Activated CD8-positive, alpha-beta T cell treated with anti-CD3 and anti-CD28 coated beads for 36 hours (primary cell): ENCODE measurements at regions not wholly inside any gene's neighbourhood (a gene's known extent, or its start where the extent isn't known, plus 50 kb on each side); places are given as distances from the start of the nearest gene placed in this dataset.

Experiments used
- ATAC-seq: fragments of 200-7000 bp; cut with Tn5 transposase; one replicate; pipeline ENCODE4 v1.10.0; 2021; ENCODE audit warnings: mild to moderate bottlenecking, moderate library complexity
- CTCF ChIA-PET: fragments of 350-600 bp; sonication (Branson Sonifier 250); formaldehyde crosslinking; loops from one replicate; lab custom pipeline; 2021; ENCODE audit warnings: antibody characterized with exemption; lab: Charles Lee
- POLR2A ChIA-PET: fragments of 350-600 bp; sonication (Branson Sonifier 250); formaldehyde crosslinking; loops from one replicate; lab custom pipeline; 2021; ENCODE audit warnings: antibody characterized with exemption; lab: Charles Lee
- DNase-seq: peaks from one replicate; pipeline ENCODE4 v3.0.0-alpha.2; 2020
- H3K27ac Mint-ChIP-seq: one replicate; pipeline ENCODE4 v1.8.0; 2021; ENCODE audit warnings: mild to moderate bottlenecking, mixed read lengths
- H3K27me3 Mint-ChIP-seq: one replicate; pipeline ENCODE4 v1.8.0; 2021; ENCODE audit warnings: mixed read lengths
- H3K36me3 Mint-ChIP-seq: one replicate; pipeline ENCODE4 v1.8.0; 2021; ENCODE audit warnings: low read depth, mixed read lengths
- H3K4me1 Mint-ChIP-seq: one replicate; pipeline ENCODE4 v1.8.0; 2021; ENCODE audit warnings: low read depth, mixed read lengths
- H3K4me3 Mint-ChIP-seq: one replicate; pipeline ENCODE4 v1.8.0; 2021; ENCODE audit warnings: mild to moderate bottlenecking, moderate library complexity, mixed read lengths
- H3K9me3 Mint-ChIP-seq: one replicate; pipeline ENCODE4 v1.8.0; 2021; ENCODE audit warnings: mixed read lengths
- intact Hi-C: fragments of 100-400 bp; cut with micrococcal nuclease; formaldehyde crosslinking; loops from one replicate; pipeline ENCODE4 v1.10.0; 2022
- TF ChIP-seq, protein P1 (sequence below): fragments of 200-600 bp; IDR thresholded peaks from one replicate; pipeline ENCODE4 v1.8.0; 2022; ENCODE audit warnings: antibody characterized with exemption, mild to moderate bottlenecking

DNA sequence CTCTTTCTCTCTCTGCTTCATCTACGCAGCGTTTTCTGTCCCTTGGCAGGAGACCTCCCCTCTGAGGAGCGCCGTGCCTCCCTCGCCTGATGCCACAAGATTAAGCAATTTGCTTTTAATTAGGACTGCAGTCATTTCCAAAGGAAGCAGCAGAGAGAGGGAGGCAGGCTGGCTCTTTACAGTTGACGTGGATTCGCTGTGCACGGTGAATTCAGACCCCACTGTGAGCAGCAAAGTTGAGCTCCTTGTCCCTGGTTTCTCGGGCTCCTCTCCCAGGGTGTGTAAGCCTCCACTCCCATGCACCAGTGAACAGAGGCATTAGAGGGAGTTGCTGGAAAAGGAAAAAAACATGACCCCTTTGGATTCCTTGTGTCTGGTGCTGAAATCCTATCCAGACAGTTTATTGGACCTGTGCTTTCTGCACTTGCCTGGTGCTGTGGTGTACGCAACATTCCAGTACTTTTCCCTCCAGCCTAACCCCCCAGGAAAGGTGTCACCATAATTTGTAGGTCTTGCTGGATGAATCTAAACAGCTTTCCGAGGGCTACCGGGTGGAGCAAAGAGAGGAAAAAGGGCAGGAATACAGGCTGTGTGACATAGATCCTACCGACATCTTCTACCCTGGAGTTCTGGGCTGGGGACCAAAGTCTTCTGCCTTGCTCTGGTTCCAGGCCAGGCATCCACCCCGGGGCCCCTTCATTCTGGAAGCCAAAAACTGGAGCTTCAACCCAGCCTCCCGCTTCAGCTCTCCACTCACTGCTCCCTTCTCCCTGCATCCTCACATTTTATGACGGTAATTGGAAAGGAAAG is 171.0 kb downstream of the MAF start:
- CTCF ChIA-PET = no interaction called here
- intact Hi-C loops = no loop called here
- TF ChIP-seq, protein P1, sequence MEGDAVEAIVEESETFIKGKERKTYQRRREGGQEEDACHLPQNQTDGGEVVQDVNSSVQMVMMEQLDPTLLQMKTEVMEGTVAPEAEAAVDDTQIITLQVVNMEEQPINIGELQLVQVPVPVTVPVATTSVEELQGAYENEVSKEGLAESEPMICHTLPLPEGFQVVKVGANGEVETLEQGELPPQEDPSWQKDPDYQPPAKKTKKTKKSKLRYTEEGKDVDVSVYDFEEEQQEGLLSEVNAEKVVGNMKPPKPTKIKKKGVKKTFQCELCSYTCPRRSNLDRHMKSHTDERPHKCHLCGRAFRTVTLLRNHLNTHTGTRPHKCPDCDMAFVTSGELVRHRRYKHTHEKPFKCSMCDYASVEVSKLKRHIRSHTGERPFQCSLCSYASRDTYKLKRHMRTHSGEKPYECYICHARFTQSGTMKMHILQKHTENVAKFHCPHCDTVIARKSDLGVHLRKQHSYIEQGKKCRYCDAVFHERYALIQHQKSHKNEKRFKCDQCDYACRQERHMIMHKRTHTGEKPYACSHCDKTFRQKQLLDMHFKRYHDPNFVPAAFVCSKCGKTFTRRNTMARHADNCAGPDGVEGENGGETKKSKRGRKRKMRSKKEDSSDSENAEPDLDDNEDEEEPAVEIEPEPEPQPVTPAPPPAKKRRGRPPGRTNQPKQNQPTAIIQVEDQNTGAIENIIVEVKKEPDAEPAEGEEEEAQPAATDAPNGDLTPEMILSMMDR = no peak
- no peak overlapping the region for H3K27ac Mint-ChIP-seq
- no peaks in the 10 kb centered on the region for H3K9me3 Mint-ChIP-seq
- no peaks in the 10 kb centered on the region for H3K27me3 Mint-ChIP-seq
- DNase-seq (no peak), ATAC-seq (no peak)
- no peaks in the 10 kb centered on the region for H3K36me3 Mint-ChIP-seq
- no peak overlapping the region for H3K4me3 Mint-ChIP-seq
- POLR2A ChIA-PET = no interaction called here
- H3K4me1 Mint-ChIP-seq = no peaks in the 10 kb centered on the region

DNA sequence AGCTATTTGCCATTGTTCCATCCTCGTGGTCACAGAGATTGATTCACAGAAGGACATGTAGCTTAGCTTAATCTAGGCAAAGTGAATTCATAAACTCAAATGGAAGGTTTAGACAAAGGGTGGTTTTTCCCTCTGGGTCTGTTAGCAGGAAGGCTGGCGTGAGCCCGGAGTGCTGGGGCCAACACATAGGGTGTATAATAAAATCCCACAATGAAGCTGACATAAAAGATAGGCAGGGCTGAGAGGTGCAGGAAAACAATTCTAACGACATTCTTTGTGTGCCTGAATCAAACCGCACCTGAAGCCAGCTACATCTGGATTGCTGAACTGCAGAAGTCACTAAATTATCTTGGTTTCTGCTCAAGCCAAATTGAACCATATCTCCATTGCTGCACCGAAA is 173.9 kb downstream of the MAF start:
- DNase-seq = no peak
- H3K27ac Mint-ChIP-seq = no peak overlapping the region
- H3K4me1 Mint-ChIP-seq = no peaks in the 10 kb centered on the region
- ChIA-PET CTCF (no interaction called here), POLR2A (interaction anchor here (0.6 to 0.7 kb wide), 2 partner anchors 167 to 327 kb away, joined by 3 to 4 read pairs; no protein-coding TSS in a partner anchor)
- no peaks in the 10 kb centered on the region for H3K36me3 Mint-ChIP-seq
- intact Hi-C loops = no loop called here
- no peak overlapping the region for H3K4me3 Mint-ChIP-seq
- TF ChIP-seq, protein P1 = no peak
- H3K27me3 Mint-ChIP-seq = no peaks in the 10 kb centered on the region
- no peaks in the 10 kb centered on the region for H3K9me3 Mint-ChIP-seq
- ATAC-seq = no peak

DNA sequence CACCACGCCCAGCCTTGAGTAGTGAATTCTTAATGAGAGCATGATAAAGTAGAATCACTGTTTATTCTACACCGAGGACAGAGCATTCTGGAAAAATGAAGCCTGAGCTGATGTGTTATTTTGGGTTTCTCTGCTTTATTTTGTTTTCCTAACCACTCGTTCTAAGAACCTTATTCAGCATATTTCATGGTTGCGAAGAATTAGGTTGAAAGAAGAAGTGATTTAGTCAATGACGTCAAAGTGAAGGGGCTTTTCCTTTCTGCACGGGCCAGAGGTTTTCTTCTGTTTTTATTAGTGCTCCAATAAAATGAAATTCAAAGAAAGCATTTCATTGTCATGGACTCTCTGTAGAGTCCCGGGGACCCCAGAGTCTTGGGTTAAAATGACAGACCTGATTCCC is 178.5 kb downstream of the MAF start:
- H3K9me3 Mint-ChIP-seq = no peaks in the 10 kb centered on the region
- H3K27me3 Mint-ChIP-seq = no peaks in the 10 kb centered on the region
- ChIA-PET POLR2A (no interaction called here), CTCF (no interaction called here)
- no peak for ATAC-seq
- no peak overlapping the region for H3K27ac Mint-ChIP-seq
- H3K4me3 Mint-ChIP-seq = no peak overlapping the region
- TF ChIP-seq, protein P1 = no peak
- no peak for DNase-seq
- no peaks in the 10 kb centered on the region for H3K36me3 Mint-ChIP-seq
- H3K4me1 Mint-ChIP-seq = peaks cover 1% of the 10 kb centered on the region
- intact Hi-C loops = no loop called here

DNA sequence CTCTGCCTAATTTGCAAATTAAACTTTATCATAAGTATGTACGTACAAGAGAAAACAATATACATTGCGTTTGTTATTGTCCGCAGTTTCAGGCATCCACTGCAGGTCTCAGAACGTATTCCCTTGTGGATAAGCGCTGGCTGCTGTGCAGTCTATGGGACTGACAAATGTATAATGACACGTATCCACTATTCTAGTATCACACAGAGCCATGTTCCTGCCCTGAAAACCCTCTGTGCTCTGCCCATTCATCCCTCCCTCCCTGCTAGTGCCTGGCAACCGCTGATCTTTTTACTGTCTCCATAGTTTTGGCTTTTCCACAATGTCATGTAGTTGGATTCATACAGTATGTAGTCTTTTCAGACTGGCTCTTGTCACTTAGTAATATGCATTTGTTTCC is 179.4 kb downstream of the MAF start:
- Mint-ChIP-seq H3K9me3 (no peaks in the 10 kb centered on the region), H3K4me1 (peaks cover 10% of the 10 kb centered on the region), H3K4me3 (no peak overlapping the region), H3K27me3 (peaks cover 2% of the 10 kb centered on the region), H3K27ac (no peak overlapping the region), H3K36me3 (no peaks in the 10 kb centered on the region)
- DNase-seq (no peak), ATAC-seq (no peak)
- intact Hi-C loops = no loop called here
- POLR2A ChIA-PET = no interaction called here
- CTCF ChIA-PET = no interaction called here
- TF ChIP-seq, protein P1 = no peak

DNA sequence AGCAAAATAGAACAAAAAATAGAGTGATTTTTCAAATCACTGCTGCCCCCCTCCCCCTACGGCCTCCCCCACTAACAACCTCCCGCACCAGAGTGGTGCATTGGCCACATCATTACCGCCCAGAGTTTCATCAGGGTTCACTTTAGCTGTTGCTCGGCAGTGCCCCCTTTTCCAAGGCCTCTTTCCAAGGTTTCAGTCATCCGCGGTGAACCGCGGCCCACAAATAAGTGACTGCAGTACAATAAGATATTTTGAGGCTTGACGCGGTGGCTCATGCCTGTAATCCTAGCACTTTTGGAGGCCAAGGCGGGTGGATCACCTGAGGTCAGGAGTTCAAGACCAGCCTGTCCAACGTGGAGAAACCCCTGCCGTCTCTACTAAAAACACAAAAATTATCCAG is 180.0 kb downstream of the MAF start:
- H3K4me1 Mint-ChIP-seq = peaks cover 14% of the 10 kb centered on the region
- POLR2A ChIA-PET = no interaction called here
- no peak overlapping the region for H3K4me3 Mint-ChIP-seq
- no peak for DNase-seq
- CTCF ChIA-PET = no interaction called here
- H3K36me3 Mint-ChIP-seq = no peaks in the 10 kb centered on the region
- ATAC-seq = no peak
- H3K27me3 Mint-ChIP-seq = peaks cover 2% of the 10 kb centered on the region
- intact Hi-C loops = no loop called here
- H3K9me3 Mint-ChIP-seq = no peaks in the 10 kb centered on the region
- TF ChIP-seq, protein P1 = no peak
- H3K27ac Mint-ChIP-seq = no peak overlapping the region
